ENCODE measurements at regions not wholly inside any gene's neighbourhood (a gene's known extent, or its start where the extent isn't known, plus 50 kb on each side); places are given as distances from the start of the nearest gene placed in this dataset.

DNA sequence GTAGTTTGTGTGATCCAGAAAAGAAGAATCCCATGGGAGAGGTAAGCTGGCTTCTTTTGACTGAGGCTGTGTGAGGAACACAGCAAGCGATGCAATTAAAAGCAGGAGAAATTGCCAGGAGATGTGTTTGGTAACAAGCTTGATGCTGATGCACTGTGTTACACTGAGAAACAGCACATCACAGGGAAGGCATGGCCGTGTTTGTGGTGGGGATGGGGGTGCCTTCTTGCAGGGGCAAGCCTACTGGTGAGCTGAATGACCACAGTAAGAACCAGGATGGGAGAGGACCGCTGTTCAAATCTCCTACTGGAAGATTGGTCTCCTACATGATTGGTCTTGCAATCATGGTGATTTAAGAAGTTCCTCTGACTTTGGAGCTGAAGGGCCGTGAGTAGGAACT is 477.7 kb upstream of the HS6ST1 start:
- TF ChIP-seq, protein P1, sequence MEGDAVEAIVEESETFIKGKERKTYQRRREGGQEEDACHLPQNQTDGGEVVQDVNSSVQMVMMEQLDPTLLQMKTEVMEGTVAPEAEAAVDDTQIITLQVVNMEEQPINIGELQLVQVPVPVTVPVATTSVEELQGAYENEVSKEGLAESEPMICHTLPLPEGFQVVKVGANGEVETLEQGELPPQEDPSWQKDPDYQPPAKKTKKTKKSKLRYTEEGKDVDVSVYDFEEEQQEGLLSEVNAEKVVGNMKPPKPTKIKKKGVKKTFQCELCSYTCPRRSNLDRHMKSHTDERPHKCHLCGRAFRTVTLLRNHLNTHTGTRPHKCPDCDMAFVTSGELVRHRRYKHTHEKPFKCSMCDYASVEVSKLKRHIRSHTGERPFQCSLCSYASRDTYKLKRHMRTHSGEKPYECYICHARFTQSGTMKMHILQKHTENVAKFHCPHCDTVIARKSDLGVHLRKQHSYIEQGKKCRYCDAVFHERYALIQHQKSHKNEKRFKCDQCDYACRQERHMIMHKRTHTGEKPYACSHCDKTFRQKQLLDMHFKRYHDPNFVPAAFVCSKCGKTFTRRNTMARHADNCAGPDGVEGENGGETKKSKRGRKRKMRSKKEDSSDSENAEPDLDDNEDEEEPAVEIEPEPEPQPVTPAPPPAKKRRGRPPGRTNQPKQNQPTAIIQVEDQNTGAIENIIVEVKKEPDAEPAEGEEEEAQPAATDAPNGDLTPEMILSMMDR (IDR thresholded peaks at IDR 0.05; ENCODE audit: partially characterized antibody, unreplicated experiment) = no peak
- H3K9me3 Mint-ChIP-seq (ENCODE audit: unreplicated experiment) = no peaks in the 10 kb centered on the region
- no peaks in the 10 kb centered on the region for H3K36me3 Mint-ChIP-seq (ENCODE audit: unreplicated experiment)
- H3K27me3 Mint-ChIP-seq (ENCODE audit: unreplicated experiment) = no peaks in the 10 kb centered on the region
- no peak for DNase-seq
- peaks cover 6% of the 10 kb centered on the region for H3K4me1 Mint-ChIP-seq (ENCODE audit: low read depth, unreplicated experiment)
- no peak overlapping the region for H3K4me3 Mint-ChIP-seq (ENCODE audit: unreplicated experiment)
- no peak overlapping the region for H3K27ac Mint-ChIP-seq (ENCODE audit: unreplicated experiment)

DNA sequence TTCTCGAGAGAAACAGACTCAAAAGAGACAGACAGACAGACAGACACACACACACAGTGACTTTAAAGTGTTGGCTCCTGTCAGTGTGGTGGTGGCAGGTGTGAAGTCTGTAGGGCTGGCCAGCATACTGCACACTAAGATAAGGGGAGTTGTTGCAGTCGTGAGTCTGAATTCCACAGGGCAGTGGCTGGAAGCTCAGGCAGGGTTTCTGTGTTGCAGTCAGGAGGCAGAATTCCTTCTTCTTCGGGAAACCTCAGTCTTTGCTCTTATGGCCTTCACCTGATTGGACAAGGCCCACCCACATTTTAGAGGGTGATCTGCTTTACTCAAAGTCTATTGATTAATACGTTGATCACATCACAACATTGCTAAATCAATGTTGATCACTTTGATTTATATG is 478.4 kb upstream of the HS6ST1 start:
- Mint-ChIP-seq H3K27me3 (ENCODE audit: unreplicated experiment) (no peaks in the 10 kb centered on the region), H3K4me3 (ENCODE audit: unreplicated experiment) (no peak overlapping the region), H3K9me3 (ENCODE audit: unreplicated experiment) (no peaks in the 10 kb centered on the region), H3K4me1 (ENCODE audit: low read depth, unreplicated experiment) (peaks cover 6% of the 10 kb centered on the region), H3K27ac (ENCODE audit: unreplicated experiment) (no peak overlapping the region), H3K36me3 (ENCODE audit: unreplicated experiment) (no peaks in the 10 kb centered on the region)
- DNase-seq = no peak
- TF ChIP-seq, protein P1 (IDR thresholded peaks at IDR 0.05; ENCODE audit: partially characterized antibody, unreplicated experiment) = no peak

DNA sequence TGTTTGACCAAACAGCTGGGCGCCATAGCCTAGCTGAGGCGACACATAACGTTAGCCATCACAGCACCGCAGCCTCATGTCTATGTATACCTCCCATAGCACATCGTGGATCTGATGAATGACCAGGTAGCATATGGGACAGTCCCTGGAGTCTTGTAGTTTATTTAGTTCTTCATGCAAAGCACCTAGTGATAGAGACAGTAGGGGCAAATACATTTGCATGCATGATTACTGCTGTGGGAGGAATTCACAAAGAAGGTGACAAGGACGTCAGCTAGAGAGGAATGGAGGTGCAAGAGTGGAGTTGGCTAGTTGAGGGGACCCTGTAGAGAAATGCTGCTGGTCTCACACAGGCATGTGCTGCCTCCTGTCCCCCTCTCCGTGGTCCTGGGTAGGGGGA is 478.9 kb upstream of the HS6ST1 start:
- Mint-ChIP-seq H3K4me3 (ENCODE audit: unreplicated experiment) (no peak overlapping the region), H3K9me3 (ENCODE audit: unreplicated experiment) (no peaks in the 10 kb centered on the region), H3K4me1 (ENCODE audit: low read depth, unreplicated experiment) (peaks cover 6% of the 10 kb centered on the region), H3K36me3 (ENCODE audit: unreplicated experiment) (no peaks in the 10 kb centered on the region), H3K27ac (ENCODE audit: unreplicated experiment) (no peak overlapping the region), H3K27me3 (ENCODE audit: unreplicated experiment) (no peaks in the 10 kb centered on the region)
- DNase-seq = no peak
- TF ChIP-seq, protein P1 (IDR thresholded peaks at IDR 0.05; ENCODE audit: partially characterized antibody, unreplicated experiment) = no peak

DNA sequence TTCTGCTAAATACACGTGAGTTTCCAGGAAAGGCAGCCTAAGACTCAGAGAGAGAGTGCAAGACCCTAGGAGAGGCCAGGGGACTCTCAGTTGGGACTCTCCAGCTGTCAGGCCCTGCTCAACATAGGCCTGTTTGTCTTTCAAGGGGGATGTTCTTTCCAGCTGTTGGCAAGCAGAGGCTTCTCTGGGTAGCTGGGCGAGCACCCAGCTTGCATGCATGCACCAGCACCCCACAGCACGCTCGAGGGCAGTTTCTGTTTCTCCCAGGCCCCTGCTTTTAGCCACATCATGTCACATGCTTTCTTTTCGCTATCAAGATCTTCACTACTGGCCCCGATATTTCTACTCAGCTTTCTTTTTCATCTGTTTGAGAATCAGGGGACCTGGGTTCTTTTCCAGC is 479.3 kb upstream of the HS6ST1 start:
- Mint-ChIP-seq H3K4me1 (ENCODE audit: low read depth, unreplicated experiment) (peaks cover 6% of the 10 kb centered on the region), H3K27ac (ENCODE audit: unreplicated experiment) (no peak overlapping the region), H3K4me3 (ENCODE audit: unreplicated experiment) (no peak overlapping the region), H3K36me3 (ENCODE audit: unreplicated experiment) (no peaks in the 10 kb centered on the region), H3K27me3 (ENCODE audit: unreplicated experiment) (no peaks in the 10 kb centered on the region), H3K9me3 (ENCODE audit: unreplicated experiment) (no peaks in the 10 kb centered on the region)
- no peak for DNase-seq
- TF ChIP-seq, protein P1 (IDR thresholded peaks at IDR 0.05; ENCODE audit: partially characterized antibody, unreplicated experiment) = no peak

DNA sequence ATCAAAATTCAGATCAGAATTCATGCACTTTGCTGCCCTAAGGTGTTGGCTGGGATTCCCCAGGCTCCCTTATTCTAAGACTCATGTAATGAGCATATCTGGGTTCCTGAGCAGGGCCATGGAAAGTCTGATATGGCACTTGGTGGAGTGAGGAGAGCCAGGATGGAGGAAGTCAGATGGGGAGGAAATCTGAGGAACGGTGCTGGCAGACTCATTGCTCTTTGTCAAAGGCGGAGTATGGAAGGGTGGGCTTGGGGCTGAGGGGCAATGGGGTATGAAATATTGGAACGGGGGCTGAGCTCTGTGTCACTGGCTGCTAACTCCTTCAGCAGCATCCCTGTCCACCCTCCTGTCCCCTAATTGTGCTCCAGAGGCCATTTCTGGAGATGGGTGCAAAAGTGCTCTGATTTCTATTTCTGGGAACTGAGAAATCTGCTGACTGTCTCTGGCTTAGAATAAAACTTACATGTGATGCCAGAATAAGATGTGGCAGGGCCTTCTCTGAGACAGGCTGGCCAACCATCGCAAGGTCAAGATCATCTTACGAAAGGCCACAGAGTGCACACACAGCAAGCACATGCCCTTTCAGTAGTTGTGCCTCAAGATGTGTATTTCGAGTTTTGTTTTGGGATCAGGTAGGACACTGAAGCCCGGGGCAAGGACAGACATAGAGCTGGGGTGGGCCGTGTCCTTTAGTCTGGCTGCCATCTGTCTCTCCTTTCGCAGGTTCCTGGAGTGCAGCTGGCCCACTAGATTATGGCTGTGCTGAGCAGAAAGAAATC is 480.0 kb upstream of the HS6ST1 start:
- H3K27ac Mint-ChIP-seq (ENCODE audit: unreplicated experiment) = no peak overlapping the region
- no peaks in the 10 kb centered on the region for H3K27me3 Mint-ChIP-seq (ENCODE audit: unreplicated experiment)

More for the DNA sequence above, 480.0 kb upstream of the HS6ST1 start:
- Mint-ChIP-seq H3K4me1 (ENCODE audit: low read depth, unreplicated experiment) (peaks cover 6% of the 10 kb centered on the region), H3K4me3 (ENCODE audit: unreplicated experiment) (no peak overlapping the region), H3K9me3 (ENCODE audit: unreplicated experiment) (no peaks in the 10 kb centered on the region), H3K36me3 (ENCODE audit: unreplicated experiment) (no peaks in the 10 kb centered on the region)
- TF ChIP-seq, protein P1 (IDR thresholded peaks at IDR 0.05; ENCODE audit: partially characterized antibody, unreplicated experiment) = no peak
- DNase-seq = no peak

Data from glutamatergic neuron (in vitro differentiated cells).